ENCODE measurements at regions not wholly inside any gene's neighbourhood (a gene's known extent, or its start where the extent isn't known, plus 50 kb on each side); places are given as distances from the start of the nearest gene placed in this dataset.
"Not testable (repeated sequence)": the region's sequence is repeated elsewhere in the genome, so short reads cannot be mapped to it uniquely, and the experiment has no call there.

DNA sequence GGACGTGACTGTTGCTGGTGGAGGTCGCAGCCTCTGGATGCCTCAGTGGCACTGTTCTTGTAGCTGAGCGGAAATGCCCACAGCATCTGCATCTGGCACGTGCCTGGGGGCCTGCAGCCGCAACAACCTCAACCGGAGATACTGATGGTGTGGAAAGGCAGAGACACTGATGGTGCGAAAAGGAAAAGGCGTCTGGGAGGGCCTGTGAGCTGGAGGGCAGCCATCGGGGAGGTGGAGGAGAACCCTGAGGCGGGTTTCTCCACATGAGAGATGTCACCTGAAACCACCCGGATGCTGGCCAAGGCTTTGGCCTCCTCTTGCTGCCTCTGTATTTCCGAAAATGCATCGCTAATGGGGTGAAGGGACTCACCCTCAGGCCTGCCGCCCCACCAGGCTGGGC, 284.8 kb upstream of the WSB1 start:
- CTCF ChIA-PET (ENCODE audit: partially characterized antibody) = no interaction called here
- Histone ChIP-seq H3K27me3 (ENCODE audit: insufficient read depth, low read length) (no peaks in the 10 kb centered on the region), H3K9me3 (ENCODE audit: control insufficient read depth in 1 of 2, low read length in 2 of 2) (no peaks in the 10 kb centered on the region), H3K36me3 (ENCODE audit: insufficient read depth, low read length) (no peaks in the 10 kb centered on the region), H3K4me3 (ENCODE audit: low read length in 2 of 2) (no peak overlapping the region), H3K4me1 (ENCODE audit: insufficient read depth, low read length) (no peaks in the 10 kb centered on the region), H3K27ac (ENCODE audit: low read depth, low read length) (no peak overlapping the region)
- H3K27ac Mint-ChIP-seq = no peak overlapping the region
- DNase-seq = no peak
- POLR2A ChIA-PET (ENCODE audit: partially characterized antibody) = no interaction called here
- H3K9me3 Mint-ChIP-seq = peaks cover 0 to 14% (median 1%) of the 10 kb centered on the region in 8 donors
- no peaks in the 10 kb centered on the region for H3K36me3 Mint-ChIP-seq
- intact Hi-C loops (cut with micrococcal nuclease) = no loop called here
- H3K4me1 Mint-ChIP-seq = no peaks in the 10 kb centered on the region
- no peak overlapping the region for H3K4me3 Mint-ChIP-seq
- H3K27me3 Mint-ChIP-seq = no peaks in the 10 kb centered on the region

DNA sequence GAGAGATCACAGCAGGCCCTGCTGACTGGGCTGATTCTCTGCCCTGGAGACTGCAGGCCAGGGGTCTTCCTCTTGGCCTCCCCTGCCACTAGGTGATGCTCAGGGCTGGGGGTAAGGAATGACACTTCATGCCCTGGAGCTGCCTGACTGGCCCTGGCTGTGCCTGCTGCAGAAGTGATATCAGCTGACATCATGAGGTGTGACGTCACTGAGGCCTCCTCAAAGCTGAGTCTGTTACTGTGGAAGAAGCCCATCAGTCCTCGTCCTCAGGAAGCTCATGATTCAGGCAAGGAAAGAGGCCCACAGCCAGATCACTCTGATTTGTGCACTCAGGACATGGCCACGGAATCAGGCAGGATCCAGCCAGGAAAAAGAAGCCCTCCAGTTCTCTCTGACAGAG, 283.8 kb upstream of the WSB1 start:
- CTCF ChIA-PET (ENCODE audit: partially characterized antibody); H3K4me1 ChIP-seq (ENCODE audit: insufficient read depth, low read length); H3K36me3 Mint-ChIP-seq; H3K27ac Mint-ChIP-seq; H3K27me3 Mint-ChIP-seq; H3K27ac ChIP-seq (ENCODE audit: low read depth, low read length); intact Hi-C loops (cut with micrococcal nuclease); DNase-seq; H3K4me1 Mint-ChIP-seq; POLR2A ChIA-PET (ENCODE audit: partially characterized antibody); H3K9me3 ChIP-seq (ENCODE audit: control insufficient read depth in 1 of 2, low read length in 2 of 2); H3K4me3 ChIP-seq (ENCODE audit: low read length in 2 of 2); H3K27me3 ChIP-seq (ENCODE audit: insufficient read depth, low read length); H3K36me3 ChIP-seq (ENCODE audit: insufficient read depth, low read length): not testable (repeated sequence)
- Mint-ChIP-seq H3K9me3 (peaks cover 0 to 14% (median 1%) of the 10 kb centered on the region in 8 donors), H3K4me3 (peak overlapping the region in 1 of 8 donors; percentile 23)

DNA sequence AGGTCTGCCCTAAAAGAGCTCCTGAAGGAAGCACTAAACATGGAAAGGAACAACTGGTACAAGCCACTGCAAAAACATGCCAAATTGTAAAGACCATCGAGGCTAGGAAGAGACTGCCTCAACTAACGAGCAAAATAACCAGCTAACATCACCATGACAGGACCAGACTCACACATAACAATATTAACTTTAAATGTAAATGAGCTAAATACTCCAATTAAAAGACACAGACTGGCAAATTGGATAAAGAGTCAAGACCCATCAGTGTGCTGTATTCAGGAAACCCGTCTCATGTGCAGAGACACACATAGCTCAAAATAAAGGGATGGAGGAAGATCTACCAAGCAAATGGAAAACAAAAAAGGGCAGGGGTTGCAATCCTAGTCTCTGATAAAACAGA, 263.4 kb upstream of the WSB1 start:
- not testable (repeated sequence) for H3K27me3 Mint-ChIP-seq, H3K4me3 Mint-ChIP-seq, H3K27ac Mint-ChIP-seq

GRCh38 chr17:27038676-27039075, 255.2 kb upstream of the WSB1 start:
- Mint-ChIP-seq H3K27ac (no peak overlapping the region), H3K9me3 (peaks cover 0 to 5% (median 1%) of the 10 kb centered on the region in 8 donors), H3K27me3 (no peaks in the 10 kb centered on the region), H3K4me3 (no peak overlapping the region), H3K4me1 (no peaks in the 10 kb centered on the region), H3K36me3 (no peaks in the 10 kb centered on the region)
- intact Hi-C loops (cut with micrococcal nuclease) = no loop called here
- H3K27ac ChIP-seq (ENCODE audit: low read depth, low read length) = no peak overlapping the region
- POLR2A ChIA-PET (ENCODE audit: partially characterized antibody) = no interaction called here
- H3K4me3 ChIP-seq (ENCODE audit: low read length in 2 of 2) = no peak overlapping the region
- H3K4me1 ChIP-seq (ENCODE audit: insufficient read depth, low read length) = no peaks in the 10 kb centered on the region
- no peak for DNase-seq
- H3K36me3 ChIP-seq (ENCODE audit: insufficient read depth, low read length) = no peaks in the 10 kb centered on the region
- H3K9me3 ChIP-seq (ENCODE audit: control insufficient read depth in 1 of 2, low read length in 2 of 2) = no peaks in the 10 kb centered on the region
- H3K27me3 ChIP-seq (ENCODE audit: insufficient read depth, low read length) = no peaks in the 10 kb centered on the region
- CTCF ChIA-PET (ENCODE audit: partially characterized antibody) = no interaction called here

More for the DNA sequence above, 263.4 kb upstream of the WSB1 start:
- H3K4me3 ChIP-seq (ENCODE audit: low read length in 2 of 2); H3K9me3 ChIP-seq (ENCODE audit: control insufficient read depth in 1 of 2, low read length in 2 of 2); CTCF ChIA-PET (ENCODE audit: partially characterized antibody); H3K36me3 ChIP-seq (ENCODE audit: insufficient read depth, low read length); H3K36me3 Mint-ChIP-seq; intact Hi-C loops (cut with micrococcal nuclease); H3K27me3 ChIP-seq (ENCODE audit: insufficient read depth, low read length); H3K4me1 Mint-ChIP-seq; H3K27ac ChIP-seq (ENCODE audit: low read depth, low read length); H3K4me1 ChIP-seq (ENCODE audit: insufficient read depth, low read length); POLR2A ChIA-PET (ENCODE audit: partially characterized antibody); DNase-seq: not testable (repeated sequence)
- peaks cover 0 to 15% (median 7%) of the 10 kb centered on the region in 8 donors for H3K9me3 Mint-ChIP-seq

- H3K4me3 ChIP-seq (ENCODE audit: low read length in 2 of 2); H3K27me3 Mint-ChIP-seq; H3K27me3 ChIP-seq (ENCODE audit: insufficient read depth, low read length); H3K9me3 Mint-ChIP-seq; H3K4me1 ChIP-seq (ENCODE audit: insufficient read depth, low read length); H3K36me3 ChIP-seq (ENCODE audit: insufficient read depth, low read length); POLR2A ChIA-PET (ENCODE audit: partially characterized antibody); H3K27ac ChIP-seq (ENCODE audit: low read depth, low read length); DNase-seq; H3K27ac Mint-ChIP-seq; H3K36me3 Mint-ChIP-seq; intact Hi-C loops (cut with micrococcal nuclease); H3K9me3 ChIP-seq (ENCODE audit: control insufficient read depth in 1 of 2, low read length in 2 of 2); H3K4me3 Mint-ChIP-seq; CTCF ChIA-PET (ENCODE audit: partially characterized antibody); H3K4me1 Mint-ChIP-seq: not testable (repeated sequence)
Measured at GRCh38 chr17:27045039-27045438, 248.9 kb upstream of the WSB1 start.

- no peaks in the 10 kb centered on the region for H3K36me3 Mint-ChIP-seq
- CTCF ChIA-PET (ENCODE audit: partially characterized antibody) = no interaction called here
- peak overlapping the region in 1 of 7 donors; percentile 3 for H3K27ac Mint-ChIP-seq
Measured at GRCh38 chr17:27049104-27049784, 244.7 kb upstream of the WSB1 start.

DNA sequence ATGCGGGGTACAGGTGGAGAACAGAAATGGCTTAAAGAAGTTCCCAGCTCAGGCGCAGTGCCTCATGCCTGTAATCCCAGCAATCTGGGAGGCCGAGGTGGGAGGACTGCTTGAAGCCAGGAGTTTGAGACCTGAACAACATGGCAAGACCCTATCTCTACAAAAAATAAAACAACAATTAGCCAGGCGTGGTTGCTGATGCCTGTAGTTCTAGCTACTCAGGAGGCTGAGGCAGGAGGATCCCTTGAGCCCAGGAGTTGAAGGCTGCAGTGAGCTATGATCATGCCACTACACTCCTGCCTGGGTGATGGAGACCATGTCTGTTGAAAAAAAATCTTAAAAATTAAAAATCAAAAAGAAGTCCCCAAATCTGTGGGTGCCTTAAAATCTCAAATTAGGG, 228.3 kb upstream of the WSB1 start:
- no peaks in the 10 kb centered on the region for H3K4me1 Mint-ChIP-seq
- no peak for DNase-seq
- Histone ChIP-seq H3K36me3 (ENCODE audit: insufficient read depth, low read length) (no peaks in the 10 kb centered on the region), H3K4me1 (ENCODE audit: insufficient read depth, low read length) (no peaks in the 10 kb centered on the region), H3K27me3 (ENCODE audit: insufficient read depth, low read length) (no peaks in the 10 kb centered on the region), H3K27ac (ENCODE audit: low read depth, low read length) (no peak overlapping the region), H3K9me3 (ENCODE audit: control insufficient read depth in 1 of 2, low read length in 2 of 2) (no peaks in the 10 kb centered on the region), H3K4me3 (ENCODE audit: low read length in 2 of 2) (no peak overlapping the region)
- H3K27ac Mint-ChIP-seq = no peak overlapping the region
- peaks cover 0 to 5% (median 3%) of the 10 kb centered on the region in 8 donors for H3K9me3 Mint-ChIP-seq
- CTCF ChIA-PET (ENCODE audit: partially characterized antibody) = no interaction called here
- POLR2A ChIA-PET (ENCODE audit: partially characterized antibody) = no interaction called here
- H3K4me3 Mint-ChIP-seq = no peak overlapping the region
- H3K36me3 Mint-ChIP-seq = no peaks in the 10 kb centered on the region
- peaks cover 17 to 19% of the 10 kb centered on the region in 2 donors for H3K27me3 Mint-ChIP-seq
- intact Hi-C loops (cut with micrococcal nuclease) = no loop called here

More at GRCh38 chr17:27049104-27049784, 244.7 kb upstream of the WSB1 start:
- peaks cover 1 to 4% of the 10 kb centered on the region in 2 donors for H3K27me3 Mint-ChIP-seq
- DNase-seq = no peak
- no peaks in the 10 kb centered on the region for H3K27me3 ChIP-seq (ENCODE audit: insufficient read depth, low read length)
- no peaks in the 10 kb centered on the region for H3K4me1 Mint-ChIP-seq
- H3K4me3 ChIP-seq (ENCODE audit: low read length in 2 of 2) = no peak overlapping the region
- no peaks in the 10 kb centered on the region for H3K36me3 ChIP-seq (ENCODE audit: insufficient read depth, low read length)
- H3K9me3 ChIP-seq (ENCODE audit: control insufficient read depth in 1 of 2, low read length in 2 of 2) = no peaks in the 10 kb centered on the region
- H3K4me3 Mint-ChIP-seq = no peak overlapping the region
- H3K27ac ChIP-seq (ENCODE audit: low read depth, low read length) = no peak overlapping the region
- peaks cover 0 to 7% (median 0%) of the 10 kb centered on the region in 8 donors for H3K9me3 Mint-ChIP-seq
- POLR2A ChIA-PET (ENCODE audit: partially characterized antibody) = no interaction called here
- H3K4me1 ChIP-seq (ENCODE audit: insufficient read depth, low read length) = no peaks in the 10 kb centered on the region
- intact Hi-C loops (cut with micrococcal nuclease) = no loop called here

- H3K4me1 ChIP-seq (ENCODE audit: insufficient read depth, low read length) = no peaks in the 10 kb centered on the region
- ChIA-PET POLR2A (ENCODE audit: partially characterized antibody) (no interaction called here), CTCF (ENCODE audit: partially characterized antibody) (no interaction called here)
- H3K27me3 Mint-ChIP-seq = peaks cover 17 to 19% of the 10 kb centered on the region in 2 donors
- no peak overlapping the region for H3K4me3 ChIP-seq (ENCODE audit: low read length in 2 of 2)
- no peak overlapping the region for H3K27ac Mint-ChIP-seq
- DNase-seq = no peak
- H3K4me3 Mint-ChIP-seq = no peak overlapping the region
- no peaks in the 10 kb centered on the region for H3K4me1 Mint-ChIP-seq
- no peaks in the 10 kb centered on the region for H3K27me3 ChIP-seq (ENCODE audit: insufficient read depth, low read length)
- no peaks in the 10 kb centered on the region for H3K36me3 Mint-ChIP-seq
- no peak overlapping the region for H3K27ac ChIP-seq (ENCODE audit: low read depth, low read length)
- H3K36me3 ChIP-seq (ENCODE audit: insufficient read depth, low read length) = no peaks in the 10 kb centered on the region
- intact Hi-C loops (cut with micrococcal nuclease) = no loop called here
- no peaks in the 10 kb centered on the region for H3K9me3 ChIP-seq (ENCODE audit: control insufficient read depth in 1 of 2, low read length in 2 of 2)
- H3K9me3 Mint-ChIP-seq = peaks cover 0 to 5% (median 3%) of the 10 kb centered on the region in 8 donors
Measured at GRCh38 chr17:27066315-27066714, 227.6 kb upstream of the WSB1 start.

All from CD4-positive, alpha-beta memory T cell (primary cell).